Endothelial cell of umbilical vein (primary cell): ENCODE measurements at regions not wholly inside any gene's neighbourhood (a gene's known extent, or its start where the extent isn't known, plus 50 kb on each side); places are given as distances from the start of the nearest gene placed in this dataset.

Source experiments
- BruUV-seq: library from RNA; stranded (reverse); fragments of 400-500 nt; replicated peaks from 2 replicates; lab custom pipeline; 2021; lab: Mats Ljungman, UMichigan
- CTCF ChIA-PET: fragments of 300-600, 350-600 bp; sonication (Branson Sonifier 250); formaldehyde crosslinking; loops from one replicate; lab custom pipeline; 2021; ENCODE audit warnings: antibody characterized with exemption, inconsistent platforms; lab: Charles Lee
- POLR2A ChIA-PET: fragments of 300-600, 350-600 bp; sonication (Branson Sonifier 250); formaldehyde crosslinking; loops from one replicate; lab custom pipeline; 2021; ENCODE audit warnings: antibody characterized with exemption, inconsistent platforms; lab: Charles Lee
- DNase-seq: peaks from one replicate; pipeline ENCODE4 v3.0.0-alpha.2; 2011; ENCODE audit warnings: low read depth, low spot score
- FAIRE-seq: peaks from 2 replicates; lab custom pipeline; 2011; peaks lifted over from hg19 to GRCh38; lab: Jason Lieb, UNC
- H2AFZ ChIP-seq: 2 replicates; pipeline ENCODE4 v1.6.0; 2012; ENCODE audit warnings: low read depth, low read length, control low read depth, inconsistent platforms
- H3K27ac ChIP-seq: 2 replicates; pipeline ENCODE4 v1.5.1; 2011; ENCODE audit warnings: low read depth, mild to moderate bottlenecking, control low read depth, low read length, moderate library complexity; ENCODE audit not compliant: insufficient read depth
- H3K27me3 ChIP-seq, 2 experiments: 2 replicates each; pipeline versions ENCODE4 v1.6.0 to v1.6.1; 2011; ENCODE audit warnings: low read length in 2 of 2, mixed read lengths in 1 of 2; ENCODE audit not compliant: control insufficient read depth in 2 of 2, insufficient read depth in 2 of 2
- H3K36me3 ChIP-seq, 2 experiments: 2 replicates in 1 of 2; 3 replicates in 1 of 2; pipeline ENCODE4 v1.5.1; 2011; ENCODE audit warnings: low read length in 2 of 2, mild to moderate bottlenecking in 1 of 2, moderate library complexity in 1 of 2; ENCODE audit not compliant: control insufficient read depth in 2 of 2, insufficient read depth in 2 of 2; ENCODE audit errors: extremely low read depth in 1 of 2
- H3K4me1 ChIP-seq: 3 replicates; pipeline ENCODE4 v1.5.1; 2011; ENCODE audit warnings: mild to moderate bottlenecking, low read length; ENCODE audit not compliant: control insufficient read depth, insufficient read depth; ENCODE audit errors: extremely low read depth
- H3K4me2 ChIP-seq: 2 replicates; pipeline ENCODE4 v1.6.1; 2011; ENCODE audit warnings: low read length, control low read depth, mixed read lengths; ENCODE audit not compliant: insufficient read depth
- H3K4me3 ChIP-seq, 3 experiments: fragments of 200-600 bp in 1 of 3; sonication (generic), shearing (Covaris generic) in 1 of 3; replicated peaks in 1 of 3; 2 replicates each; pipeline ENCODE4 v1.5.1; 2011 to 2016; ENCODE audit warnings: control low read depth in 3 of 3, low read length in 3 of 3, mild to moderate bottlenecking in 2 of 3, inconsistent platforms in 1 of 3, low read depth in 1 of 3, moderate library complexity in 1 of 3; ENCODE audit not compliant: insufficient read depth in 1 of 3
- H3K79me2 ChIP-seq: 2 replicates; pipeline ENCODE4 v1.6.0; 2012; ENCODE audit warnings: low read length, inconsistent platforms; ENCODE audit not compliant: control insufficient read depth, insufficient read depth
- H3K9ac ChIP-seq: replicated peaks from 2 replicates; pipeline ENCODE3; 2011; ENCODE audit warnings: low read length, control low read depth; ENCODE audit not compliant: insufficient read depth; ENCODE audit errors: extremely low read depth
- H3K9me1 ChIP-seq: replicated peaks from 3 replicates; pipeline ENCODE4 v1.6.0; 2011; ENCODE audit warnings: mild to moderate bottlenecking, low read length; ENCODE audit not compliant: control insufficient read depth, insufficient read depth; ENCODE audit errors: extremely low read depth
- H3K9me3 ChIP-seq: replicated peaks from 2 replicates; pipeline ENCODE4 v1.5.1; 2012; ENCODE audit warnings: low read length, inconsistent platforms; ENCODE audit not compliant: control insufficient read depth, insufficient read depth
- H4K20me1 ChIP-seq: replicated peaks from 2 replicates; pipeline ENCODE3; 2011; ENCODE audit warnings: mild to moderate bottlenecking, low read length; ENCODE audit not compliant: control insufficient read depth, insufficient read depth; ENCODE audit errors: extremely low read depth
- CTCF ChIP-seq, 2 donors: IDR thresholded peaks; 1 replicate in 1 of 2; 2 replicates in 1 of 2; pipeline ENCODE4 v1.5.1; 2011; ENCODE audit warnings: low read length in 2 of 2, mild to moderate bottlenecking in 2 of 2, moderate library complexity in 2 of 2, control low read depth in 1 of 2, inconsistent platforms in 1 of 2, low read depth in 1 of 2; ENCODE audit not compliant: insufficient read depth in 1 of 2; ENCODE audit errors: extremely low read depth in 1 of 2
- EZH2 ChIP-seq: IDR thresholded peaks from 2 replicates; pipeline ENCODE4 v1.6.1; 2012; ENCODE audit warnings: borderline replicate concordance, low read depth, mild to moderate bottlenecking, moderate library complexity, low read length, inconsistent platforms; ENCODE audit not compliant: severe bottlenecking
- FOS ChIP-seq: IDR thresholded peaks from 2 replicates; pipeline ENCODE4 v1.6.1; 2011; ENCODE audit warnings: mild to moderate bottlenecking, low read length, moderate library complexity, borderline replicate concordance; ENCODE audit not compliant: insufficient read depth
- GATA2 ChIP-seq: IDR thresholded peaks from 2 replicates; pipeline ENCODE4 v1.7.0; 2011; ENCODE audit warnings: low read depth, mild to moderate bottlenecking, moderate library complexity, mixed read lengths, low read length; ENCODE audit not compliant: insufficient read length, insufficient read depth
- JUN ChIP-seq: IDR thresholded peaks from 2 replicates; pipeline ENCODE4 v1.6.1; 2011; ENCODE audit warnings: borderline replicate concordance, low read depth; ENCODE audit not compliant: insufficient read length, insufficient read depth
- MYC ChIP-seq: IDR thresholded peaks from one replicate; pipeline ENCODE4 v1.6.1; 2011; ENCODE audit warnings: mild to moderate bottlenecking, low read depth, low read length
- POLR2A ChIP-seq: IDR thresholded peaks from 2 replicates; pipeline ENCODE4 v1.6.1; 2012; ENCODE audit warnings: low read depth, mild to moderate bottlenecking, control low read depth, low read length
- POLR2AphosphoS5 ChIP-seq: IDR thresholded peaks from 2 replicates; pipeline ENCODE4 v1.6.1; 2012; ENCODE audit warnings: low read depth, mild to moderate bottlenecking, control low read depth, low read length, moderate library complexity; ENCODE audit not compliant: insufficient read depth
- dilution Hi-C: fragments of 300-500 bp; cut with MboI; formaldehyde crosslinking; loops from one replicate; pipeline ENCODE4 v1.15.0; 2019; ENCODE audit warnings: low sequenced_read_pairs; ENCODE audit not compliant: extremely low pct_ligation_motif_present
- intact Hi-C: fragments of 100-400 bp; cut with micrococcal nuclease; formaldehyde crosslinking; loops from one replicate; pipeline ENCODE4 v1.10.0; 2022
- TF ChIP-seq, protein P1 (sequence below): IDR thresholded peaks from 2 replicates; pipeline ENCODE4 v1.6.1; 2011; ENCODE audit not compliant: insufficient read depth, insufficient read length

- TF ChIP-seq, protein P1, sequence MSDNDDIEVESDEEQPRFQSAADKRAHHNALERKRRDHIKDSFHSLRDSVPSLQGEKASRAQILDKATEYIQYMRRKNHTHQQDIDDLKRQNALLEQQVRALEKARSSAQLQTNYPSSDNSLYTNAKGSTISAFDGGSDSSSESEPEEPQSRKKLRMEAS, result no peak
- TF ChIP-seq POLR2A (no peak), JUN (no peak), FOS (no peak), CTCF (IDR thresholded peaks at IDR 0.05; ENCODE audit: extremely low read depth in 1 of 2, insufficient read depth in 1 of 2, low read depth in 1 of 2, low read length in 2 of 2) (no peak), MYC (no peak), POLR2AphosphoS5 (no peak), EZH2 (no peak), GATA2 (no peak)
- no peak for DNase-seq
- no peaks in the 10 kb centered on the region for H3K27me3 ChIP-seq
- intact Hi-C loops, result no loop called here
- dilution Hi-C loops, result no loop called here
- no peaks in the 10 kb centered on the region for H3K36me3 ChIP-seq
- H3K4me2 ChIP-seq, result no peak overlapping the region
- no peaks in the 10 kb centered on the region for H4K20me1 ChIP-seq
- POLR2A ChIA-PET, result no interaction called here
- H2AFZ ChIP-seq, result no peak overlapping the region
- H3K9me1 ChIP-seq, result no peaks in the 10 kb centered on the region
- FAIRE-seq, result no peak
- H3K9ac ChIP-seq, result no peak overlapping the region
- CTCF ChIA-PET, result no interaction called here
- no peaks in the 10 kb centered on the region for H3K4me1 ChIP-seq
- no peak overlapping the region for H3K4me3 ChIP-seq
- H3K27ac ChIP-seq, result no peak overlapping the region
- H3K79me2 ChIP-seq, result no peaks in the 10 kb centered on the region
- H3K9me3 ChIP-seq, result peaks cover 2% of the 10 kb centered on the region
- BruUV-seq, result no TSS peak
These were observed 140.4 kb upstream of the SLC24A3 start for GRCh38 chr20:19071902-19072498.
